ENCODE measurements at regions not wholly inside any gene's neighbourhood (a gene's known extent, or its start where the extent isn't known, plus 50 kb on each side); places are given as distances from the start of the nearest gene placed in this dataset.

DNA sequence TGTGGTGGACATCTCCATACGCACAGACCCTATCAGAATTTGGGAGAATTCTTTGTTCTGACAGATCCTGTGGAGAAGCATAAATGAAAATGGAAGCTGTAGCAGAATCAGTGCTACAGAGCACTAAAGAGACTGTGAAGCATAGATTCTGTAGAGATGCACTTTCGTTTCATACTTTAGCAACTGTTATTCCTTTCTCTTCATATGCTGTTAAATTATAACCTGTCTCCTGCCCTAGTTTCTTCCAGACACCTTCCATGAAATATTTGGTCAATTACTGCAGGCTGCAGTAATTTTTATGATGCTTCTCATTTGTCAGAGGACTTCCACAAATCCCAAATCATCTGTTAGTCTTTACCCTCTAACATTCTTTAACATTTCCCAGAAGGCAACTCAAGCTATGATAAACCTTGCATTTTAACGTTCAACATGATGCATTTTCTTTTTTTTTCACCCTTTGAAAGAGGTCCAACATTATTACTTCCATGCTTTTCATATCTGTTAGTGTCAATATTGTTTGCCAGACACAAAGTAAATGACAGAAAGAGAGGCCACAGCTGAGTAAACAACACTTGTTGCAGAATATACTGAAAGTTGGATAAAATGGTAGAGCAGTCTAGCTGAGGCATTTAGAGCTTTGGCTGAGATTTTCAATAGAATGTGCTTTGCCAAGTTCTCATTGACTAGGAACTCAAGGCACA lies 412.7 kb downstream of the LMO7 start:
- TF ChIP-seq, protein P1, sequence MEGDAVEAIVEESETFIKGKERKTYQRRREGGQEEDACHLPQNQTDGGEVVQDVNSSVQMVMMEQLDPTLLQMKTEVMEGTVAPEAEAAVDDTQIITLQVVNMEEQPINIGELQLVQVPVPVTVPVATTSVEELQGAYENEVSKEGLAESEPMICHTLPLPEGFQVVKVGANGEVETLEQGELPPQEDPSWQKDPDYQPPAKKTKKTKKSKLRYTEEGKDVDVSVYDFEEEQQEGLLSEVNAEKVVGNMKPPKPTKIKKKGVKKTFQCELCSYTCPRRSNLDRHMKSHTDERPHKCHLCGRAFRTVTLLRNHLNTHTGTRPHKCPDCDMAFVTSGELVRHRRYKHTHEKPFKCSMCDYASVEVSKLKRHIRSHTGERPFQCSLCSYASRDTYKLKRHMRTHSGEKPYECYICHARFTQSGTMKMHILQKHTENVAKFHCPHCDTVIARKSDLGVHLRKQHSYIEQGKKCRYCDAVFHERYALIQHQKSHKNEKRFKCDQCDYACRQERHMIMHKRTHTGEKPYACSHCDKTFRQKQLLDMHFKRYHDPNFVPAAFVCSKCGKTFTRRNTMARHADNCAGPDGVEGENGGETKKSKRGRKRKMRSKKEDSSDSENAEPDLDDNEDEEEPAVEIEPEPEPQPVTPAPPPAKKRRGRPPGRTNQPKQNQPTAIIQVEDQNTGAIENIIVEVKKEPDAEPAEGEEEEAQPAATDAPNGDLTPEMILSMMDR (IDR thresholded peaks at IDR 0.05; ENCODE audit: insufficient read depth, low read depth, low read length), result no peak
- TF ChIP-seq EZH2 (IDR thresholded peaks at IDR 0.05; ENCODE audit: insufficient read depth, low read length), result no peak
